NCI-H2107 (cell line): ENCODE measurements at regions not wholly inside any gene's neighbourhood (a gene's known extent, or its start where the extent isn't known, plus 50 kb on each side); places are given as distances from the start of the nearest gene placed in this dataset.

Experiments
- DNase-seq: peaks from one replicate; lab custom pipeline; 2025; lab: John Stamatoyannopoulos, UW

DNA sequence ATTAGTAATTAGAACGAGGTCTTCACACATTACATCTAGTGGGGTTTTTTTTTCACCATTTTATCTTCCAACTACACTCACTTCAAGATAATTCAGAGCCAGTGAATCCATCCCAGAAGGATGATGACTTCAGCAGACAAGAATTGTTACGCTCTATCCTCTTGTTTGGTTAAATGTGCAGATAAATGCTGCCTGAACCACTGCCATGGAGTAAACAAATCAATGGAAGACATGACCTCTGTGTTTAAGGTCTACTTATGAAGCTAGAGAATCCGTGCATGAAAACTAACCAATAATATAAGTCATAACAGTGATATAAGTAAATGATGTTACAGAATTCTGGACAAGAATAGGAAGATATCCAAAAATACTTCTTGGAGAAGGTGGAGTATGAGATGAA, 602.6 kb downstream of the TLR4 start:
- no peak for DNase-seq

DNA sequence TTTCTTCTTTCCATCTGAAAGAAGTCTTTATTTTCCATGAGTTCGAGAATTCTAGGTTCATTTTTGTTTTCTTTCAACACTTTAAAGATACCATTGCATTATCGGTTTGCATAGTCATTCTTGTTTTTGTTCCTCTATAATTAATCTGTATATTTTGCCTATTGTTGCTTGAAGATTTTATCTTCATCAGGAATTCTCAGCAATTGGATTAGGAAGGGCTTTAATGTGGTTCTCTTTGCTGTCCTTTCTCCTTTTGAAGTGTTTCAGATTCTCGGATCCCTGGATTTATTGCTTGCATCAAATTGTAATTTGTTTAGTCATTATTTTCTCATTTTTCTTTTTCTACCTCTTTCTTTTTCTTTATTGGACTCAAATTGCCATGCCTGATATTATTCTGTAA, 609.8 kb downstream of the TLR4 start:
- no peak for DNase-seq

- DNase-seq: no peak
Observed at GRCh38 chr9:118316831-118317343, 612.7 kb downstream of the TLR4 start.

GRCh38 chr9:118318770-118319431, 614.7 kb downstream of the TLR4 start:
- no peak for DNase-seq

DNA sequence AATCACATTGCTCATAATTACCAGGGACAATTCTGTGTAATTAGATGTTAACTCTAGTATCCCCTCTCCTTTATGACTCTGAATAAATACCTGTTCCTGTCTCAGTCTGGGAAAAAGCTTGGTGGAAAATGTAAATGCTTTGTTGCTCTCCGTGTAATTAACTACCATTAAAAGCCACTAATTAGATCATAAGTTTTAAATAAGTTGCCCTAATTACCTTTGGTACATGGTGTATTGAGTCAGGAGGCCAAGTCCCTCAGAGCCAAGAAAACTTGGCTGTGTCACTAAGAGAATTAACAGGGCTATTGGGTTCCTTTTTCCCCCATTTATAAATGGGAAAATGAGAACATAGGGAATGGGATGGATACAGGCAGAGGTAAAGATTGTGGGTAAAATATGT, 617.6 kb downstream of the TLR4 start:
- DNase-seq: no peak

DNA sequence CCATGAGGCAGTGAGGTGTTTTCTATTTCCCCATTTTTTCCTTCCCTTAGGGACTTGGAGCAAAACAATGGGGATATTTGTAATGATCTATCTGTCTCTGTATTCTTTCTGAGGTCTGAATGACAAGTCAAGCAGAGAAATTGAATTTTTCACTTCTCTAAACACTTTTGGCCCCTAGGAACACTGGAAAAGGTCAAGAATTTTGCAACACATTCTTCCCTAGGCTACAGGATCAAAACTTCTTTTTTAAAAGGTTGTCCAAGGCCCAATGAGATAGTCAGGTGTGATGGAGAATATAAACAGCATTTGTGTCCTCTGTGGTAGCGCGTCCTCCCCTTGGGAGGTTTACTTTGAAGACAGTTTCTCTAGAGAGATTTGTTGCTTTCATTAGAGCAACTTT, 620.5 kb downstream of the TLR4 start:
- no peak for DNase-seq

DNA sequence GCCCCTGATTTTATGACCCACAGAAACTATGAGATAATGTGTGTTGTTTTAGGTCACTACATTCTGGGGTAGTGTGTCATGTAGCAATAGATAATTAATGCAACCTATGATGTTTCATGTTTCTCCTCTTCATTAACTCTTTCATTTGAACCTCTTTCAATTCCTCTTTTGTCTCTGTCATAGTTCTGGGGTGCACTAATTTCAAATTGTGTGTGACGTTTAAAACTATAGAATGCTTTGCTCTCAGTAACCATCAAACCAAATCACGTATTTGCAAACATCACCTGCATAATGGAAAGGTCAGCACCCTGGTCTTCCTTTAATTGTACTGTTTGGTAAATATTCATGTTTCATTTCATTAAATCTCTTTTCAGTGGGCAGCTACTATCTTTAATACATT, 621.6 kb downstream of the TLR4 start:
- no peak for DNase-seq

DNA sequence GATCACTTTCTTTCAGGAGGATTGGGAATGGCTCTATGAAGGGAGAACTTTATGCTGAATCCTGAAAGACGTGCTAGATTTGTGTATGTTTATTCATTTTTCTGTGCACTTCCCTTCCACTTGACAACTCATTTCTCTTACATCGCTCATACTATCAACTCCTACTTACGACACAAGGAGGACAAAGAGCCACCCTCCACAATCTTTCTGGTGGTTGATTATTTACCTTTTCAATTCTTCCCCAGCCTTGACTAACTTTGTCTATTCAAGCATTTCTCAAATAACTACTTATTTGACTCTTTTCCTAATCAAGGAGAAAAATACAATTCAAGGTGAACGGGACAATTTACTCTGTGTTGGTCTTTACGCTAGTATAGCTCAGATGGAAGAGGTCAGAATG, 622.1 kb downstream of the TLR4 start:
- DNase-seq: no peak

- DNase-seq: no peak
Observed at GRCh38 chr9:118330191-118330986, 626.2 kb downstream of the TLR4 start.

DNA sequence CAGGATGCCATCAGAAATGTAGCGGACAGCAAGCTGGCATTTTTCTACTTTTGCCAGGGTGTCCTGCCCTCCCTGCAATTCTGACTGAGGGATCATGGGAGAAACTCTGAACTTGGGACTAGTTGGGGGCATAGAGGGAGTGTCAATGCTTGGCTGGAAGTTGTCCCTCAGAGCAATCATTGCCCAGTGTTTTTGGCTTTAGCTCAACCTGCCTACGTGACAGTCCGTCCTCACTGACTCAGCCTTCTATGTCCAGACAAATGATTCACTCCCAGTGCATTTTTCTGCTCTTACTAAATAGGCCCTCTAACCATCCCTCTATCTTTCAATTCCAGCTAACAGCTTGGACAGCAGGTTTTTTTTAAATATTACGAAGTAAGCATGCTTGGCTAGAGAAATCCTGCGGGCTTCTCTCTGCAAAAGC, 627.4 kb downstream of the TLR4 start:
- DNase-seq: no peak

DNA sequence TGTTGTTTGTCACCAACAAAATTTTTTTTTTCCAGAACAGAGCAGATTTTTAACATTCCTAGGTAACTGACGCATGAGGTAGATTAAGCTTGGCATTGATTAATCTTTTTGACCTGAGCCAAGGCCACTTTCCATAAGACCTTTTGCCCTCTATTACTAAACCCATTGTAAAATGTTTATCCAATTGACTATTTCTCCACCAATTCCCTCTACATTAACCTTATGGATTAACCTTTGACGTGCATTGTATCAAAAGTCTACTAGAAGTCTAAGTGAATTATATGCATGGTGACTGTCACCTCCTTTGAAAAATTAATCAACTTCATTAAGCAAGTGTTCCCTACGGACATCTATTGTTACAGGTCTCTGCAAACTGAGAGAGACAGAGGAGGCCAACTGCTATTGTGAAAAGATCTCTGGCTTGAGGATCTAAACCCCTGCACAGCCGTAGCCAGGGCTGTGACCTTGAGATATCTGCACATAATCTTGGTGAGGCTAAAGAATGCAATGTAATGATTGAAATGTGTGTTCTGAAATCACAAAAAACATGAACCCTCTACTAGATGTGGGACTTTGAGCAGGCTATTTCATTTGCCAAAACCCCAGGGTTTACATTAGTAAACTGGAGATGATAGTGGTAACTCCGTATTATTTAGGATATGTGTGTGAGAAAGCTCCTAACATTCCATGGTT, 632.2 kb downstream of the TLR4 start:
- no peak for DNase-seq

DNA sequence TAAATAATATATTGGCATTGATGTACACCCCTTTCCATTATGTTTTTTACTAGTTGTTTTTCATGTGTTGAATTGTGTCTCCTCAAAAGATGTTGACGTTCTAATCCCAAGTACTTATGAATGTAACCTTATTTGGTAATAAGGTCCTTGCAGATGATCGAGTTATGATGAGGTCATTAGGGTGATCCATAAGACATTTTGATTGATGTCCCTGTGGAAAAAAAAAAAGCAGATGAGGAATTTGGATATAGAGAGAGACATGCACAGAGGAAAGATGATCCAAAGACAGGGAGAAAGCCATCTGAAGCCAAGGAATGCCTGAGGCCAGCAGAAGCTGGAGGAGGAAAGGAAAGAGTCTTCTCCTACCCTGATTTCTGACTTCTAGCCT, 632.7 kb downstream of the TLR4 start:
- DNase-seq: no peak

GRCh38 chr9:118360036-118360435, 655.8 kb downstream of the TLR4 start:
- DNase-seq: no peak

- no peak for DNase-seq
Observed at GRCh38 chr9:118362123-118362522, 657.9 kb downstream of the TLR4 start.

DNA sequence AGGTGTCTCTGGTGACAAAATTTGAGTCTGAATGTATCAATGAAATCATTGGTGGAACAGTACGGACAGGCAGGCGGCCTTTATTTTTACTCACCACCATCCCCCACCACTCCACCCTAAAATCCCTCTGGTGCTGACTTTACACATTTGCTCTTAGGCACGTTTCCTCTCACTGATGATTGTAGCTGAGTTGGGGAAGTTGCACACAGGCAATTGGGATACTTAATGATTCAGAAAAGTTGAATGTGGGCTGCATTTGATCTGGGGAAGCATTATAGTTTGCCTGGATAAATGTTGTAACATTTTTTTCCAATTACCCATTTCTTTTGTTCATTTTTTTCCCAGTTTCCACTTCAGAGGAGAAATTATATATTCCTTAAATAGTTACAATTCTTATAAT, 658.4 kb downstream of the TLR4 start:
- no peak for DNase-seq

DNA sequence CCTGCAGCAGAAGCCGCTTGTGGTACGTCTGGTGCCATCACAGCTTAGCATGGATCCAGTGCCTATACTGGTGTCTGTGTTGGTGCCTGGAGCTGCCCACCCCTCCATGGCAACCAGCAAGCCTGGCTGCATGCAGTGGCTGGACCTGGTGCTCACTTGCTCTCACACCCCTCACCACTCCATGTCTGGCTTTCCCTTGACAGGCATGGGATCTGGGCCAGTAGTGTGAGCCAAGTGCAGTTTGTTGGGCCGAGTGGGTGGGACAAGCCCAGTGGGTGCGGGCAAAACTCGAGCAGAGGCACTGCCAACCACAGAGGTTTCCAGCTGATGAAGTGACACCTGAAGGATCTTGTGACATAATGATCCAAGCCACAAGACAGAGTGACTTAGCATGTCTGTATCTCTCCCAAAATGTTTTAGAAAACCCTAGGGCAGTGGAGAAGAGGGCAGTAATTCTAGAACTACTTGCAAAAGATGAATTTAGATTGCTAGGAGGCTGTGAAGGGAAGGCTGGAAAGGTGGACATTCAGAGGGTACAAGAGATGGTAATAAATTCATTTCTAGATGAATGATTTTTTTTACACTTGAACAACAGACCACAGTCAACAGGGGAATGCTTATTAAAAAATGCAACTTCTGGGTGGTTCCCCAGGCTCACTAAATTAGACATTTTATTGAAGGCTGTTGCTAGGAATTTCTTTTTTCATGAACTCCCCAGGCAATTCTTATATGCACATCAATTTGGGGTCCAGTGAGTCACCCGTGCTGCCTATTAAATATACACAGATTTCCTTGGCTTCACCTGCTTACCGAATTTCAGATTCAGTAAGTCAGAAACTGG, 660.3 kb downstream of the TLR4 start:
- DNase-seq: no peak

GRCh38 chr9:118366228-118366627, 662.0 kb downstream of the TLR4 start:
- DNase-seq: no peak

- DNase-seq: no peak
Observed at GRCh38 chr9:118367383-118367782, 663.2 kb downstream of the TLR4 start.

DNA sequence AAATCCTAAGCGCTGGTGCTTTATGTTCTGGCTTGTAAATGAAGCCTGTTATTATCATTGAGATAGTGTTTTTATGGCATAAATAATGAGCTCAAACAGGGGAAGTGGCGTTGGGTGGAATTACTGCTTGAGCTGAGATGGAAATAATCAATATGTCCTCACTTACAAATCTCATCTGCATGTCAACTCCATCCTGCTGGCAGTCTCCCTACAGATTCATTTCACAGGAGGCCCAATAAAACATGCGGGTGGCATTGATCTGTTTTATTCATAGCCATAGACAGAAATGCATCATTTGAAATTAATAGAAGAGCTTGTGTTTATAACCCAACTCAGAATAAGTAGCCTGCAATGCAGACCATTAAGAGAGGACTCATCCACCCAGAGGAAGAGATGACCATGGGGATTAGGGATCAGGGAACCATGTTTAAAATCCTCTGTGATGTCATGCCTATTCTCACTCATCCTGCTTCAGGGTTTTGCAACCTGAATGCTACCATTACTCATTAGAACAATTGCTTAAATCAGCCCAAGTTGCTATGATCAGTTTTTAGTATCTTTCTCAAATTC, 680.4 kb downstream of the TLR4 start:
- DNase-seq: no peak

DNA sequence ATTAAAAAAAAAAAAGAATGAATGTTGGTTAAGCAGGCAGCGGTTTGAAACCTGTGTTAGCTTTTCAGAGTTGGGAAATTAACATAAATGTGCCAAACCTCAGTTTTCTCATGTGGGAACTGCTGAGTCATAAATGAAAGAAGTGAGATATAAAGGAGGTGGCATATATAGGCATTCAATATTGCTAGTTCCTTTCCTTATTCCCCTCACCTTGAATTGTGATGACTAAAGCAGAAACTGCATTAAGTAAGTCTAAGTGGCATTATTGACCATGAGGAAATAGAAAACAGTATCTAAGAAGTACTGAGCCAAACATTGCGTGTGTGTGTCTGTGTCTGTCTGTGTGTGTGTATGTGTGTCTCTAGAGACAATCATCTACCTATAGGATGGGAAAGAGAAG, 691.2 kb downstream of the TLR4 start:
- no peak for DNase-seq

DNA sequence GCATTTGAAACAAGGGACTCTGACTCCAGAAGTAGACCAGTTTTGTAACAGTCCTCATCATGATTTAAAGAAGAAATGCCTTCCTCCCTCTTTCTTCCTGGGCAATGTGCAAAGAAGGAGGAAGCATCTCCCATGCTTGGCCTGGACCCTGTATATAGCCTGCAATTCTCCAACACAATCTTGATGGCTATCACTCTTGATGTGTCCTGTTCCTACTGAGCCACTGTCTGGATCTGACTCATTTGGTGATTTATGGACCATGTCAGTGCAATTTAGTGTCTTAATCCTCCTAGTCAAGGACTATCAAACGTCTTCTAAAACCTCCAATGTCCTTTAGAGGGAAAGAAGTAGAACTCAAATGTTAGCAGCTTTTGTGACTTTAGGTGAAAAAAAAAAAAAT, 697.3 kb downstream of the TLR4 start:
- DNase-seq: no peak

- no peak for DNase-seq
Observed at GRCh38 chr9:118414676-118415075, 710.5 kb downstream of the TLR4 start.
